Epithelial cell of esophagus (primary cell): ENCODE measurements at regions not wholly inside any gene's neighbourhood (a gene's known extent, or its start where the extent isn't known, plus 50 kb on each side); places are given as distances from the start of the nearest gene placed in this dataset.

Experiments used
- DNase-seq: peaks from one replicate; pipeline ENCODE4 v3.0.0; 2010; ENCODE audit warnings: low read depth
- H3K4me3 ChIP-seq: 2 replicates; pipeline ENCODE4 v1.5.1; 2011; ENCODE audit warnings: mild to moderate bottlenecking, low read length, control low read depth
- CTCF ChIP-seq: IDR thresholded peaks from 2 replicates; pipeline ENCODE4 v1.5.1; 2011; ENCODE audit warnings: low read depth, mild to moderate bottlenecking, low read length, control low read depth, inconsistent platforms; ENCODE audit not compliant: insufficient read depth; ENCODE audit errors: missing control alignments

GRCh38 chr13:103516015-103516795, 450.0 kb upstream of the SLC10A2 start:
- no peak overlapping the region for H3K4me3 ChIP-seq
- TF ChIP-seq CTCF, result no peak
- DNase-seq, result no peak

DNA sequence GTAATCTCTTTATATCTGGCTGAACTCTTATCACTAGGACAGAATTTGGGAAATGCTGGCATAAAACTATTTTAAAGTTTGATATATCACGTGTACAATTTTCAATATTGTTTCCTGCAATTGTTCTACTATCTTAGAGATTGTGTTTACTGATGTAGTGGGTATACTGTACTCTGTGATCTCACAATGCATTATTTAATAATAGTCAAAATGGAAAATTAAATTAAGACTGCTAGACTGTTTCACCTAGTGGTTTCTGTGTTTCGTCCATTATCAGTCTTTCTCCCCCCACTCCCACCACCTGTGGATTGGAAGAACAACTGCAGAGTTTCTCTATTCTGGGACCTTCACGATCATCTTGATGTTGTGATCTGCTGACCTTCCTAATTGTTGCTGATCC, 449.2 kb upstream of the SLC10A2 start:
- H3K4me3 ChIP-seq, result no peak overlapping the region
- DNase-seq, result no peak
- TF ChIP-seq CTCF, result no peak

GRCh38 chr13:103514619-103515018, 448.4 kb upstream of the SLC10A2 start:
- DNase-seq, result no peak
- no peak for TF ChIP-seq CTCF
- no peak overlapping the region for H3K4me3 ChIP-seq

GRCh38 chr13:103514188-103514587, 448.0 kb upstream of the SLC10A2 start:
- no peak overlapping the region for H3K4me3 ChIP-seq
- TF ChIP-seq CTCF, result no peak

DNA sequence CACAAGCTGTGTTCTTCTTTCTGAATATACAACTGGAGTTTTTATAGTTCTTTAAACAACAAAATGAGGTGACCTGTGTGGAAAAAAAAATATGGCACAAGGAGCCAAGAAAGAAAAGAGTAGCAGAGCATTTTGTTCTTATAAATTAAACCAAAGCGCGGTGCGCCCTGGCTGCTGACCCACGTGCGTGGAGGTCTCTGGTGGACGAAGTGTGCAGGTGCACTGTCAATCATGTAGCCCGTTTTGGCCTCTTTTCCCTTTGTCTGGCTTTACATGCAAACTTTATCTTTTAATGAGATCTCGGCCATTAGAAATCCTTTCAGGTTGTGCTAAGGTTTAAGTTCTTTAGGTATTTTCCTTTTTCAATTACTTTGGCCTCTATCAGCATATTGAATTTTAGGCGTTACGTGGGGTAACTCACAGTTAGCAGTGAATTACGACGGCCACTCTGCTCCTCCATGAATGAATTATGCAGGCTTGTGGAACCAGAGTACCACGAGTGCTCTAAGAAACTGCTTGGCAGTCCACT, 443.9 kb upstream of the SLC10A2 start:
- no peak overlapping the region for H3K4me3 ChIP-seq
- no peak for TF ChIP-seq CTCF
- DNase-seq, result no peak

More at GRCh38 chr13:103514188-103514587, 448.0 kb upstream of the SLC10A2 start:
- no peak for DNase-seq

DNA sequence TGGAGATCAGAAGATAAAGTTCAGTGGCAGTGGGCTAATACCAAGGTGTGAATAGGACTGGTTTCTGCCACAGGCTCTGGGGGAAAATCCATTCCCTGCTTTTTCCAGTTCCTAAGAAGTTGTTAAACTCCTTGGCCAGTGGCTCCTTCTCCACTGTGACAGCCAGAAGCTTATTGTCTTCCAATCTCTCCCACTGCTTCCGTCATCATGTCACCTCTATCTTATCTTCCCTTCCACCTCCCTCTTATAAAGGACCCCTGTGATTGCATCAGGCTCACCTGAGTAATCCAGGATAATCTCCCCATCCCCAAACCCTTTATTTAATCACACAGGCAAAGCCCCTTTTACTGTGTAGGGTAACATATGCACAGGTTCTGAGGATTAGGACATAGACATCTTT, 431.2 kb upstream of the SLC10A2 start:
- no peak for TF ChIP-seq CTCF
- no peak for DNase-seq
- H3K4me3 ChIP-seq, result no peak overlapping the region

- TF ChIP-seq CTCF, result no peak
- H3K4me3 ChIP-seq, result no peak overlapping the region
- no peak for DNase-seq
These were observed 421.6 kb upstream of the SLC10A2 start for GRCh38 chr13:103487841-103488240.
